Lung (tissue), 11 donors: ENCODE measurements at regions not wholly inside any gene's neighbourhood (a gene's known extent, or its start where the extent isn't known, plus 50 kb on each side); places are given as distances from the start of the nearest gene placed in this dataset.

Experiments
- ATAC-seq: fragments of 200-7000 bp; cut with Tn5 transposase; one replicate; pipeline ENCODE4 v1.9.1; 2020; ENCODE audit warnings: moderate number of reproducible peaks; ENCODE audit not compliant: insufficient read depth, low FRiP score
- DNase-seq, 3 donors: peaks; one replicate each; pipeline ENCODE4 v3.0.0-alpha.2; 2013 to 2017
- H3K27ac ChIP-seq, 2 donors: one replicate each; pipeline ENCODE4 v1.5.1; 2013; ENCODE audit warnings: mild to moderate bottlenecking in 2 of 2, moderate library complexity in 2 of 2, control low read depth in 1 of 2, inconsistent platforms in 1 of 2, low read depth in 1 of 2, low read length in 1 of 2
- H3K27me3 ChIP-seq, 3 donors: one replicate each; pipeline ENCODE4 v1.5.1; 2013; ENCODE audit warnings: low read length in 2 of 3; ENCODE audit not compliant: control insufficient read depth in 3 of 3, insufficient read depth in 3 of 3
- H3K36me3 ChIP-seq, 4 donors: one replicate each; pipeline ENCODE4 v1.5.1; 2013; ENCODE audit warnings: low read length in 4 of 4, mild to moderate bottlenecking in 1 of 4, moderate library complexity in 1 of 4; ENCODE audit not compliant: control insufficient read depth in 4 of 4, insufficient read depth in 4 of 4
- H3K4me1 ChIP-seq, 5 donors: one replicate each; pipeline ENCODE4 v1.5.1; 2013; ENCODE audit warnings: low read length in 5 of 5, mild to moderate bottlenecking in 2 of 5, moderate library complexity in 1 of 5; ENCODE audit not compliant: control insufficient read depth in 5 of 5, insufficient read depth in 5 of 5
- H3K4me3 ChIP-seq: one replicate; pipeline ENCODE4 v1.5.1; 2013; ENCODE audit warnings: mild to moderate bottlenecking, control low read depth, moderate library complexity
- H3K9ac ChIP-seq, 2 donors: one replicate each; pipeline ENCODE4 v1.5.1; 2013; ENCODE audit warnings: low read length in 2 of 2, control low read depth in 1 of 2; ENCODE audit not compliant: insufficient read depth in 1 of 2
- H3K9me3 ChIP-seq, 4 donors: one replicate each; pipeline ENCODE4 v1.5.1; 2013; ENCODE audit warnings: low read length in 3 of 4, mild to moderate bottlenecking in 1 of 4, moderate library complexity in 1 of 4; ENCODE audit not compliant: control insufficient read depth in 4 of 4, insufficient read depth in 3 of 4
- CTCF ChIP-seq: IDR thresholded peaks from 2 replicates; pipeline ENCODE4 v1.5.1; 2012; ENCODE audit warnings: mild to moderate bottlenecking; ENCODE audit errors: control extremely low read depth, extremely low read depth
- WGBS, 2 donors: extraction: QIAGEN DNeasy Blood & Tissue Kit; methylation state at CpG; one replicate each; pipeline ENCODE4 v1.1.7; 2013; 5-methylcytosine and 5-hydroxymethylcytosine counted together
- donor health status: control.
- donor health status: control.
- donor health status: Bipolar disorder and iron deficiency.
- donor health status: healthy.
- donor health status: DM: yes; HTN: yes; CAD: no.

GRCh38 chr5:88425124-88425523 lies 156.5 kb upstream of the TMEM161B start:
- no peak for ATAC-seq
- H3K27ac ChIP-seq, result no peak overlapping the region

GRCh38 chr5:88419931-88420330 lies 151.3 kb upstream of the TMEM161B start:
- 88 to 92% methylated on average over 3 of the region's 3 CpGs for WGBS, 2 donors
- H3K4me1 ChIP-seq, result no peaks in the 10 kb centered on the region
- no peak overlapping the region for H3K4me3 ChIP-seq
- H3K36me3 ChIP-seq, result no peaks in the 10 kb centered on the region
- H3K27me3 ChIP-seq, result no peaks in the 10 kb centered on the region
- no peak overlapping the region for H3K27ac ChIP-seq
- DNase-seq, result no peak
- H3K9ac ChIP-seq, result no peak overlapping the region
- no peaks in the 10 kb centered on the region for H3K9me3 ChIP-seq
- ATAC-seq, result no peak
- no peak for TF ChIP-seq CTCF

More at GRCh38 chr5:88425124-88425523, 156.5 kb upstream of the TMEM161B start:
- no peak overlapping the region for H3K4me3 ChIP-seq
- H3K36me3 ChIP-seq, result no peaks in the 10 kb centered on the region
- H3K9ac ChIP-seq, result no peak overlapping the region
- no peaks in the 10 kb centered on the region for H3K27me3 ChIP-seq
- no peaks in the 10 kb centered on the region for H3K4me1 ChIP-seq
- no peak for TF ChIP-seq CTCF
- 91 to 94% methylated on average over 1 of the region's 1 CpG for WGBS, 2 donors
- no peaks in the 10 kb centered on the region for H3K9me3 ChIP-seq
- DNase-seq, result no peak

- Histone ChIP-seq H3K9me3 (no peaks in the 10 kb centered on the region), H3K27me3 (no peaks in the 10 kb centered on the region), H3K27ac (no peak overlapping the region), H3K4me3 (no peak overlapping the region), H3K9ac (no peak overlapping the region), H3K36me3 (no peaks in the 10 kb centered on the region), H3K4me1 (no peaks in the 10 kb centered on the region)
- 74 to 93% methylated on average over 4 of the region's 4 CpGs for WGBS, 2 donors
- ATAC-seq (no peak), DNase-seq (no peak)
- no peak for TF ChIP-seq CTCF
These were observed 138.7 kb upstream of the TMEM161B start for GRCh38 chr5:88407341-88407740.

GRCh38 chr5:88405783-88406182 lies 137.1 kb upstream of the TMEM161B start:
- ATAC-seq (no peak), DNase-seq (no peak)
- H3K4me3 ChIP-seq, result no peak overlapping the region
- H3K27ac ChIP-seq, result no peak overlapping the region
- no peaks in the 10 kb centered on the region for H3K9me3 ChIP-seq
- no peak for TF ChIP-seq CTCF
- H3K27me3 ChIP-seq, result no peaks in the 10 kb centered on the region
- H3K4me1 ChIP-seq, result no peaks in the 10 kb centered on the region
- no peaks in the 10 kb centered on the region for H3K36me3 ChIP-seq
- H3K9ac ChIP-seq, result no peak overlapping the region
- 70 to 91% methylated on average over 3 of the region's 3 CpGs for WGBS, 2 donors
